Fibroblast of the aortic adventitia (primary cell): ENCODE measurements at regions not wholly inside any gene's neighbourhood (a gene's known extent, or its start where the extent isn't known, plus 50 kb on each side); places are given as distances from the start of the nearest gene placed in this dataset.

ENCODE experiments used
- DNase-seq: peaks from one replicate; pipeline ENCODE4 v3.0.0-alpha.2; 2010; ENCODE audit warnings: low read depth
- H3K4me3 ChIP-seq: 2 replicates; pipeline ENCODE4 v1.5.1; 2011; ENCODE audit warnings: low read depth, mild to moderate bottlenecking, control low read depth, low read length, moderate library complexity
- CTCF ChIP-seq: IDR thresholded peaks from 2 replicates; pipeline ENCODE4 v1.5.1; 2011; ENCODE audit warnings: mild to moderate bottlenecking, low read length, control low read depth, inconsistent platforms; ENCODE audit not compliant: insufficient read depth

GRCh38 chr2:150585221-150585971 is 97.9 kb upstream of the RND3 start:
- no peak for TF ChIP-seq CTCF
- DNase-seq = no peak
- H3K4me3 ChIP-seq = no peak overlapping the region

GRCh38 chr2:150584081-150584480 is 96.6 kb upstream of the RND3 start:
- no peak overlapping the region for H3K4me3 ChIP-seq
- TF ChIP-seq CTCF = no peak
- no peak for DNase-seq

- no peak overlapping the region for H3K4me3 ChIP-seq
- no peak for DNase-seq
- no peak for TF ChIP-seq CTCF
Observed at GRCh38 chr2:150581717-150582472, 94.4 kb upstream of the RND3 start.

GRCh38 chr2:150578481-150578880 is 91.0 kb upstream of the RND3 start:
- H3K4me3 ChIP-seq = no peak overlapping the region
- DNase-seq = no peak
- no peak for TF ChIP-seq CTCF

- no peak for TF ChIP-seq CTCF
- H3K4me3 ChIP-seq = no peak overlapping the region
- DNase-seq = no peak
Observed at GRCh38 chr2:150575861-150576260, 88.4 kb upstream of the RND3 start.

- TF ChIP-seq CTCF = no peak
- DNase-seq = no peak
- no peak overlapping the region for H3K4me3 ChIP-seq
Observed at GRCh38 chr2:150572961-150573395, 85.5 kb upstream of the RND3 start.
